Chondrocyte (in vitro differentiated cells): ENCODE measurements at regions not wholly inside any gene's neighbourhood (a gene's known extent, or its start where the extent isn't known, plus 50 kb on each side); places are given as distances from the start of the nearest gene placed in this dataset.

ENCODE experiments used
- DNase-seq: peaks from one replicate; pipeline ENCODE4 v3.0.0; 2021; ENCODE audit warnings: mixed read lengths, low spot score
- H3K27ac Mint-ChIP-seq: one replicate; pipeline ENCODE4 v1.8.0; 2021; ENCODE audit warnings: mild to moderate bottlenecking, moderate library complexity, mixed read lengths; ENCODE audit not compliant: unreplicated experiment
- H3K27me3 Mint-ChIP-seq: 2 replicates; pipeline ENCODE4 v1.8.0; 2021; ENCODE audit warnings: low read depth, mixed read lengths
- H3K36me3 Mint-ChIP-seq: 2 replicates; pipeline ENCODE4 v1.8.0; 2021; ENCODE audit warnings: low read depth, mixed read lengths
- H3K4me1 Mint-ChIP-seq: 2 replicates; pipeline ENCODE4 v1.8.0; 2021; ENCODE audit warnings: low read depth, mild to moderate bottlenecking, mixed read lengths
- H3K4me3 Mint-ChIP-seq: one replicate; pipeline ENCODE4 v1.8.0; 2021; ENCODE audit warnings: mild to moderate bottlenecking, moderate library complexity, mixed read lengths; ENCODE audit not compliant: unreplicated experiment
- H3K9me3 Mint-ChIP-seq: 2 replicates; pipeline ENCODE4 v1.8.0; 2021; ENCODE audit warnings: low read depth, mixed read lengths
- CTCF ChIP-seq: fragments of 200-600 bp; sonication (generic); IDR thresholded peaks from 2 replicates; pipeline ENCODE4 v1.5.0; 2021; ENCODE audit warnings: antibody characterized with exemption, mild to moderate bottlenecking, moderate library complexity

GRCh38 chr3:153944084-153944483 lies 177.1 kb upstream of the ARHGEF26 start:
- peaks cover 7% of the 10 kb centered on the region for H3K9me3 Mint-ChIP-seq
- H3K36me3 Mint-ChIP-seq, result no peaks in the 10 kb centered on the region
- no peak for TF ChIP-seq CTCF
- no peaks in the 10 kb centered on the region for H3K4me1 Mint-ChIP-seq
- no peak overlapping the region for H3K4me3 Mint-ChIP-seq
- no peak overlapping the region for H3K27ac Mint-ChIP-seq
- DNase-seq, result no peak
- H3K27me3 Mint-ChIP-seq, result peaks cover 2% of the 10 kb centered on the region

- Mint-ChIP-seq H3K4me3 (no peak overlapping the region), H3K36me3 (no peaks in the 10 kb centered on the region), H3K4me1 (no peaks in the 10 kb centered on the region), H3K27me3 (peaks cover 19% of the 10 kb centered on the region), H3K9me3 (peaks cover 5% of the 10 kb centered on the region), H3K27ac (no peak overlapping the region)
- DNase-seq, result no peak
- TF ChIP-seq CTCF, result no peak
Measured at GRCh38 chr3:153951276-153951675, 169.9 kb upstream of the ARHGEF26 start.

GRCh38 chr3:153952091-153952490 lies 169.1 kb upstream of the ARHGEF26 start:
- TF ChIP-seq CTCF, result no peak
- Mint-ChIP-seq H3K9me3 (no peaks in the 10 kb centered on the region), H3K4me1 (no peaks in the 10 kb centered on the region), H3K27ac (no peak overlapping the region), H3K27me3 (peaks cover 20% of the 10 kb centered on the region), H3K36me3 (no peaks in the 10 kb centered on the region), H3K4me3 (no peak overlapping the region)
- DNase-seq, result no peak

GRCh38 chr3:153956613-153957012 lies 164.6 kb upstream of the ARHGEF26 start:
- no peak for TF ChIP-seq CTCF
- Mint-ChIP-seq H3K4me3 (no peak overlapping the region), H3K27ac (no peak overlapping the region), H3K36me3 (no peaks in the 10 kb centered on the region), H3K9me3 (no peaks in the 10 kb centered on the region), H3K4me1 (no peaks in the 10 kb centered on the region), H3K27me3 (peaks cover 18% of the 10 kb centered on the region)
- DNase-seq, result no peak

- Mint-ChIP-seq H3K36me3 (no peaks in the 10 kb centered on the region), H3K27me3 (peaks cover 12% of the 10 kb centered on the region), H3K27ac (no peak overlapping the region), H3K9me3 (no peaks in the 10 kb centered on the region), H3K4me1 (no peaks in the 10 kb centered on the region), H3K4me3 (no peak overlapping the region)
- TF ChIP-seq CTCF, result no peak
- no peak for DNase-seq
Measured at GRCh38 chr3:153957421-153957820, 163.8 kb upstream of the ARHGEF26 start.
